PC-9 (cell line): ENCODE measurements at regions not wholly inside any gene's neighbourhood (a gene's known extent, or its start where the extent isn't known, plus 50 kb on each side); places are given as distances from the start of the nearest gene placed in this dataset.

Experiments used
- BruUV-seq: library from RNA; stranded (reverse); fragments of 400-500 nt; replicated peaks from 2 replicates; lab custom pipeline; 2021; lab: Mats Ljungman, UMichigan
- CTCF ChIA-PET: fragments of 300-600 bp; sonication (Branson Sonifier 250); formaldehyde crosslinking; loops from one replicate; lab custom pipeline; 2022; ENCODE audit warnings: antibody characterized with exemption; lab: Charles Lee
- POLR2A ChIA-PET: fragments of 300-600 bp; sonication (Branson Sonifier 250); formaldehyde crosslinking; loops from one replicate; lab custom pipeline; 2022; ENCODE audit warnings: antibody characterized with exemption; ENCODE audit not compliant: unreplicated experiment; lab: Charles Lee
- DNase-seq, 2 experiments: peaks; one replicate each; pipeline versions ENCODE4 v3.0.0 to v3.0.0-alpha.2; 2015 to 2022; ENCODE audit warnings: mixed read lengths in 1 of 2
- H2AFZ ChIP-seq: fragments of 200-600 bp; sonication (generic); 2 replicates; pipeline ENCODE4 v1.8.1; 2017; ENCODE audit warnings: antibody characterized with exemption
- H3F3A ChIP-seq: fragments of 200-600 bp; sonication (generic); 2 replicates; pipeline ENCODE4 v1.8.1; 2017; ENCODE audit warnings: antibody characterized with exemption, mild to moderate bottlenecking, low read depth; ENCODE audit not compliant: insufficient read depth
- H3K27ac ChIP-seq: fragments of 200-600 bp; sonication (generic); 2 replicates; pipeline ENCODE4 v1.6.1; 2016; ENCODE audit warnings: mixed run types
- H3K27me3 ChIP-seq: fragments of 200-600 bp; sonication (generic); 2 replicates; pipeline ENCODE4 v1.6.1; 2016; ENCODE audit warnings: low read depth, mixed run types; ENCODE audit not compliant: insufficient read depth
- H3K36me3 ChIP-seq: fragments of 200-600 bp; sonication (generic); 2 replicates; pipeline ENCODE4 v1.6.1; 2016; ENCODE audit warnings: low read depth, mixed run types
- H3K4me1 ChIP-seq: fragments of 200-600 bp; sonication (generic); replicated peaks from 2 replicates; pipeline ENCODE4 v1.6.1; 2016; ENCODE audit warnings: mixed run types; ENCODE audit not compliant: insufficient read depth
- H3K4me2 ChIP-seq: fragments of 200-600 bp; sonication (generic); 2 replicates; pipeline ENCODE4 v1.6.1; 2017; ENCODE audit warnings: mixed run types
- H3K4me3 ChIP-seq: fragments of 200-600 bp; sonication (generic); 2 replicates; pipeline ENCODE4 v1.6.1; 2016; ENCODE audit warnings: mixed run types
- H3K79me2 ChIP-seq: fragments of 200-600 bp; sonication (generic); 2 replicates; pipeline ENCODE4 v1.6.1; 2017; ENCODE audit warnings: low read depth, mixed run types
- H3K9me2 ChIP-seq: fragments of 200-600 bp; sonication (generic); 2 replicates; pipeline ENCODE4 v1.8.1; 2017; ENCODE audit warnings: mild to moderate bottlenecking; ENCODE audit not compliant: insufficient read depth
- H3K9me3 ChIP-seq: fragments of 200-600 bp; sonication (generic); 2 replicates; pipeline ENCODE4 v1.8.1; 2016; ENCODE audit warnings: low read depth; ENCODE audit not compliant: insufficient read depth
- H4K20me1 ChIP-seq: fragments of 200-600 bp; sonication (generic); 2 replicates; pipeline ENCODE4 v1.8.1; 2017; ENCODE audit not compliant: insufficient read depth
- EZH2 ChIP-seq: fragments of 200-600 bp; sonication (generic); IDR thresholded peaks from 2 replicates; pipeline ENCODE4 v1.8.0; 2017; ENCODE audit warnings: antibody characterized with exemption, low read depth
- intact Hi-C: fragments of 100-400 bp; cut with micrococcal nuclease; formaldehyde crosslinking; loops from one replicate; pipeline ENCODE4 v1.10.0; 2022; ENCODE audit not compliant: unreplicated experiment
- TF ChIP-seq, protein P1 (sequence below): fragments of 200-600 bp; sonication (generic); conservative IDR thresholded peaks from 2 replicates; pipeline ENCODE4 v1.6.1; 2017; ENCODE audit warnings: mixed run types, antibody characterized with exemption, mild to moderate bottlenecking, moderate library complexity

DNA sequence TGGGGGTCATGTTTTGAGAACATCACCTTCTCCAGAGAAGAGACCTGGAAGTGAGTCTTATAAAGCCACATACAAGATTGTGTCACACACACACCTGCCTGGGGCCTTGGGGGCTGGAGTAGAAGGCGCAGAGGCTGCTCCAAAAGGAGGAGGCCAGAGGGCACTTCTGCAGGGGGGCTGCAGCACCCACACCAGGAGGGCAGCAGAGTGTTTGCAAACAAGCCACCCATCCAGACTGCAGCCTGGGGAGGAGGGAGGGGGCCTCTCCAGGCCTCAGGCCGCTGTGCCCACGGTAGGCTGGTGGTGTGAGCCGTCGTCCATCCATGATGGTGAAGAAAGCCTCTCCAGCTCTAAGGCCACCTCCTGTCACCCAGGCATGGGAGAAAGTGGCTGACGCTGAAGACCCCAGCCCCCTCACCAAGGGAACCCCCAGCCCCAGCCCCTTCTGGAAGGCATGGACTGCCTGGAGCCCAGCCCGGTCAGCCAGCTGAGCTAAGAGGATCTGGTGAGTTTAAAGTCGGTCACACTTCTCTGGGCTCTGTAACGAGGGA, 77.5 kb downstream of the FOXL3 start:
- no peaks in the 10 kb centered on the region for H3K4me1 ChIP-seq
- no peak for DNase-seq
- intact Hi-C loops: no loop called here
- H3K27ac ChIP-seq: no peak overlapping the region
- peaks cover 5% of the 10 kb centered on the region; the same call in 1 of the 2 replicates for H4K20me1 ChIP-seq
- no peaks in the 10 kb centered on the region for H3K9me2 ChIP-seq
- peaks cover 78% of the 10 kb centered on the region for H3K27me3 ChIP-seq
- no peaks in the 10 kb centered on the region for H3K79me2 ChIP-seq
- no peaks in the 10 kb centered on the region for H3K36me3 ChIP-seq
- no TSS peak for BruUV-seq
- H2AFZ ChIP-seq: no peak overlapping the region
- no peak overlapping the region for H3K4me2 ChIP-seq
- H3K9me3 ChIP-seq: no peaks in the 10 kb centered on the region
- CTCF ChIA-PET: interaction anchor here (0.5 kb wide), 1 partner anchor 236 kb away, joined by 3 read pairs; no protein-coding TSS in a partner anchor
- H3K4me3 ChIP-seq: no peak overlapping the region
- POLR2A ChIA-PET: no interaction called here
- no peaks in the 10 kb centered on the region for H3F3A ChIP-seq
- TF ChIP-seq EZH2: no peak
- TF ChIP-seq, protein P1, sequence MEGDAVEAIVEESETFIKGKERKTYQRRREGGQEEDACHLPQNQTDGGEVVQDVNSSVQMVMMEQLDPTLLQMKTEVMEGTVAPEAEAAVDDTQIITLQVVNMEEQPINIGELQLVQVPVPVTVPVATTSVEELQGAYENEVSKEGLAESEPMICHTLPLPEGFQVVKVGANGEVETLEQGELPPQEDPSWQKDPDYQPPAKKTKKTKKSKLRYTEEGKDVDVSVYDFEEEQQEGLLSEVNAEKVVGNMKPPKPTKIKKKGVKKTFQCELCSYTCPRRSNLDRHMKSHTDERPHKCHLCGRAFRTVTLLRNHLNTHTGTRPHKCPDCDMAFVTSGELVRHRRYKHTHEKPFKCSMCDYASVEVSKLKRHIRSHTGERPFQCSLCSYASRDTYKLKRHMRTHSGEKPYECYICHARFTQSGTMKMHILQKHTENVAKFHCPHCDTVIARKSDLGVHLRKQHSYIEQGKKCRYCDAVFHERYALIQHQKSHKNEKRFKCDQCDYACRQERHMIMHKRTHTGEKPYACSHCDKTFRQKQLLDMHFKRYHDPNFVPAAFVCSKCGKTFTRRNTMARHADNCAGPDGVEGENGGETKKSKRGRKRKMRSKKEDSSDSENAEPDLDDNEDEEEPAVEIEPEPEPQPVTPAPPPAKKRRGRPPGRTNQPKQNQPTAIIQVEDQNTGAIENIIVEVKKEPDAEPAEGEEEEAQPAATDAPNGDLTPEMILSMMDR: no peak

DNA sequence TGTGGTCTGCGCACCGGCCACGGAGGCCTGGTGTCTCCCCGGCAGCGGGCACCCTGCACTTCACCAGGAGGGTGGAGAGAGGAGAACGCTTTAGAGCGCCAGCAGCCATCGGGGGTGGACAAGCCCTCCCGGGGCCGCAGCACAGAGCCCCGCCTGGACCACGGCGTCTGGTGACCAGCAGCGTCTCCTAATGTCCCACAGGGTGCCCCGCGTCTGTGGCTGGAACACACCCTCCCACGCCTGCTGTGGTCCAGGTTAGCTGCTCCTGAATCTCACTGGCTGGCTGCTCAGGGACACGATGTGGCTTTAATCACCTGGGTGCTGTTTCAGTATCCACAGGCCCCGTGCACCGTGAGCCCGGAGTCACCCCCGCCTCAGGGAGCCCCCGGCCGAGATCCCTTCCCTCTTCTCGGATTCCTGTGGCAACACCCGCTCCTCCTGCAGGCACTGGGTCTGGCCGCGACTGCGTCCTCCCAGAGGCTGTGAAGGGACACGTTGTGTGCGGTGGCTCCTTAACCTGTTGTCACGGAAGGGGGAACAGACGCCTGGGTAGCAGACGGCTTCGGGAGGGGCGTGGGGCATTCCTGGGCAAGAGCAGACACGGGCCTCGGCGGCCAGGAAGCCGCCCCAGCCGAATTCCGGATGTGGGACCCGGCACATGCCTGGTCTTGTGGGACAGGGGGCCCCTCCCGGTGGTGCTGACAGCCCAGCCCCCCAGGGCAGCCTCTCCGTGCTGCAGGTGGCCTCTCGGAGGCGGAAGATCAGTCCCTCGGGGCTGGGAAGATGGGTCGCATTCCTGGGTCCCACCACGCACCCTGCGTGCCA, 78.9 kb downstream of the FOXL3 start:
- ChIA-PET CTCF (no interaction called here), POLR2A (no interaction called here)
- Histone ChIP-seq H3K4me3 (no peak overlapping the region), H3K27me3 (peaks cover 77% of the 10 kb centered on the region), H2AFZ (no peak overlapping the region), H3K4me2 (no peak overlapping the region), H3K9me2 (no peaks in the 10 kb centered on the region), H3K27ac (no peak overlapping the region), H3K9me3 (no peaks in the 10 kb centered on the region), H3F3A (no peaks in the 10 kb centered on the region), H3K79me2 (no peaks in the 10 kb centered on the region), H3K36me3 (no peaks in the 10 kb centered on the region), H3K4me1 (no peaks in the 10 kb centered on the region), H4K20me1 (peaks cover 5% of the 10 kb centered on the region; the same call in 1 of the 2 replicates)
- no peak for DNase-seq
- no peak for TF ChIP-seq EZH2
- TF ChIP-seq, protein P1: no peak
- intact Hi-C loops: no loop called here
- BruUV-seq: no TSS peak

DNA sequence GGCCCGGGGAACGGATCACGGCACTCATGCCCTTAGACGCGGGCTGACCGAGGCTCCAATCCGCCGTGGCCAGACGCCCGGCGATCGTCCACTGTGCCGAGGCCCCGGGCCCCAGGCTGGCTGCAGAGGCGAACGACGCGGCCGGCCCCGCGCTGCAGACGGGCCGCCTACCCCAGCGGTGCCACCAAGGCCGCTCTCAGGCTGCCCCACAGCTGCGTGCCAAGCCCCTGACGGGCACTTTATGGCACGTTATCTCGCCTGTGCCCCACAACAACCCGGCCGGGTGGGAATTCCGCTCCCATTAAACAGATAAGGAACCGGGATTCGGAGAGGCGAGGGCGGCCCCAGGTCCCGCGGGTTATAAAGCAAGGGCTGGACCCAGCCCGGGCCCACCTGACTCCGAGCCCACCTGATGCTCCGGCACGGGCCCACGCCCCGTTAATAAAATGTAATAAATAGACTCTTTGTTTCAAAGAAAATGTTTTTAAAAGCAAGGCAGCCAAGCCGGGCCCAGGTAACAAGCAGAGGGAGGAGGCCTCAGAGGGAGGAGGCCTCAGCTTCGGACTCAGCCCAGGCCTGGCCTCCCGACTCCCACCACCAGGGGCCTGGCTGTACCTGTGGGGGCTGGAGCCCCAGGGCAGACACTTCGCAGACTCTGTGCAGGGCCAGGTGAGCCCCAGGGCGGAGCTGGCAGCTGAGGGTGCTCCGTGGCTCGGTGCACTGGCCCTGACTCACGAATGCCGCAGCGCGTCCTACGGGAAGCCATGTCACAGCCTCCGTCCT, 79.7 kb downstream of the FOXL3 start:
- no TSS peak for BruUV-seq
- Histone ChIP-seq H3F3A (no peaks in the 10 kb centered on the region), H3K4me3 (no peak overlapping the region), H3K9me3 (no peaks in the 10 kb centered on the region), H3K4me1 (no peaks in the 10 kb centered on the region), H3K4me2 (no peak overlapping the region), H3K9me2 (no peaks in the 10 kb centered on the region), H3K27ac (no peak overlapping the region), H3K36me3 (no peaks in the 10 kb centered on the region), H2AFZ (no peak overlapping the region), H4K20me1 (peaks cover 5% of the 10 kb centered on the region; the same call in 1 of the 2 replicates), H3K79me2 (no peaks in the 10 kb centered on the region), H3K27me3 (peaks cover 77% of the 10 kb centered on the region)
- no peak for TF ChIP-seq EZH2
- TF ChIP-seq, protein P1: no peak
- intact Hi-C loops: no loop called here
- ChIA-PET CTCF (no interaction called here), POLR2A (no interaction called here)
- DNase-seq: no peak
